ENCODE measurements at regions not wholly inside any gene's neighbourhood (a gene's known extent, or its start where the extent isn't known, plus 50 kb on each side); places are given as distances from the start of the nearest gene placed in this dataset.

DNA sequence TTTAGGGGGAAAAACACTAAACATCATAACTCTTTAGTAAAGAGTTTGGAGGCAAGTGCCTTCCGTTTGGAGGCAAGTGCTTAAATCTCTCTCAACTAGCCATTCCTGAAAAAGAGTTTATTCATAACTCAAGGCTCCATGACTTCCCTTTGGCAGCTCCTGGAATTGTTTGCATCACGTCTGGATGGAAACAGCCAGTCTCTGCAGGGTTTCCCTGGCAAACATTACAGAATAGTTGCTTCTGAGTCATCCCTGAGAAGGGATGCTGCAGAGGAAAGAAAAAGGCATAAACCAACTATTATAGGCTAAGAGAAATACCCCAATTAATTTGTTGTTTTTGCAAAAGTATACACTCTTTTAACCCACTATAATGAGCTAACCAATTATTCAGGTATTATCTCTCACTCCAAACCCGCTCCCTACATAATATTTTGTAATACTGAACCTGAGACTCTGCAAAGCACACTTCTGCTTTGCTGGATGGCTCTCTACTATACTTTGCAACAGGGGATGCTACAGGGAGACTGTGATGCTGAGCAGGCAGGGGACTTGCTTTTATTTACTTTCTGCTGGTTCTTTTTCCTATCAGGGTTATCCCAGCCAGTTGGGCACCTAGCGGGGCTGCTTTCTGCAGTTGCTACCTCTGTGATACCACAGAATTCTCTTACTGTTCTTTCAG lies 497.7 kb downstream of the FUT8 start:
- WGBS, 2 experiments (ENCODE audit: extremely low coverage in 2 of 2, insufficient read length in 1 of 2), result no CpG with 5 or more reads among the region's 4 CpGs
- no peak overlapping the region for H4K8ac ChIP-seq (ENCODE audit: low read depth in 2 of 2, low read length in 2 of 2)
- H2BK20ac ChIP-seq (ENCODE audit: low read depth, low read length), result no peak overlapping the region
- H3K4me3 ChIP-seq (ENCODE audit: insufficient read depth, low read depth, low read length), result no peak overlapping the region
- no peak overlapping the region for H2BK5ac ChIP-seq (ENCODE audit: low read depth, low read length, poor library complexity, severe bottlenecking)
- no peak overlapping the region for H3K4ac ChIP-seq (ENCODE audit: low read depth, low read length)
- H3K4me2 ChIP-seq (ENCODE audit: low read depth, low read length), result no peak overlapping the region
- H3K23ac ChIP-seq (ENCODE audit: low read depth, low read length), result no peak overlapping the region
- ChIA-PET POLR2A (ENCODE audit: unreplicated experiment) (no interaction called here), CTCF (no interaction called here)
- no peak overlapping the region for H2BK120ac ChIP-seq (ENCODE audit: low read depth, low read length)
- ATAC-seq (ENCODE audit: low read depth) (no peak), DNase-seq (peak; percentile 28)
- no peak overlapping the region for H4K91ac ChIP-seq (ENCODE audit: insufficient read depth, low read depth, low read length)
- H3K79me1 ChIP-seq (ENCODE audit: low read depth in 1 of 2, low read length in 2 of 2), result no peaks in the 10 kb centered on the region
- intact Hi-C loops (cut with micrococcal nuclease) (no loop called here), dilution Hi-C loops (cut with HindIII; ENCODE audit: low sequenced_read_pairs, unreplicated experiment) (no loop called here), in situ Hi-C loops (cut with MboI; ENCODE audit: low sequenced_read_pairs) (no loop called here)
- no peak overlapping the region for H4K5ac ChIP-seq (ENCODE audit: low read depth, low read length)
- no TSS peak for BruUV-seq (replicated peaks)
- H4K20me1 ChIP-seq (ENCODE audit: insufficient read depth, low read length), result no peaks in the 10 kb centered on the region
- H3K27me3 ChIP-seq (ENCODE audit: control insufficient read depth, insufficient read depth, low read length), result no peaks in the 10 kb centered on the region
- no peak overlapping the region for H2AK5ac ChIP-seq (ENCODE audit: low read depth, low read length)
- no peak overlapping the region for H2AK9ac ChIP-seq (replicated peaks; ENCODE audit: low read depth, low read length, poor library complexity)
- TF ChIP-seq CHD1 (IDR thresholded peaks at IDR 0.05; ENCODE audit: low read depth, low read length), result no peak
- TF ChIP-seq CEBPB (IDR thresholded peaks at IDR 0.05; ENCODE audit: low read depth, low read length), result no peak
- TF ChIP-seq FOS (IDR thresholded peaks at IDR 0.05; ENCODE audit: low read depth, low read length), result no peak
- TF ChIP-seq MAZ (IDR thresholded peaks at IDR 0.05; ENCODE audit: borderline replicate concordance, low read depth, low read length), result no peak
- TF ChIP-seq SMC3 (IDR thresholded peaks at IDR 0.05; ENCODE audit: low read depth, low read length), result no peak
- 0 out of 2 replicates have a peak, but pooled peaks cover 2% of the 10 kb centered on the region for H3K9me3 ChIP-seq (ENCODE audit: control insufficient read depth, insufficient read depth, low read length)
- no peak overlapping the region for H3K56ac ChIP-seq (ENCODE audit: extremely low read depth, insufficient read depth, low read length)
- no peaks in the 10 kb centered on the region for H3K4me1 ChIP-seq (ENCODE audit: control insufficient read depth, insufficient read depth, low read length)
- H3K18ac ChIP-seq (ENCODE audit: low read depth, low read length), result no peak overlapping the region
- no peak overlapping the region for H2BK15ac ChIP-seq (ENCODE audit: low read depth, low read length)
- H2AFZ ChIP-seq (replicated peaks; ENCODE audit: low read length, poor library complexity), result no peak overlapping the region
- no peaks in the 10 kb centered on the region for H3K9me1 ChIP-seq (ENCODE audit: insufficient read depth, low read length)
- H3K27ac ChIP-seq (ENCODE audit: insufficient read depth, low read length), result no peak overlapping the region
- H3K14ac ChIP-seq (replicated peaks; ENCODE audit: low read depth, low read length), result no peak overlapping the region
- H3K36me3 ChIP-seq (ENCODE audit: control insufficient read depth, insufficient read depth, low read length), result no peaks in the 10 kb centered on the region
- no peak overlapping the region for H3K9ac ChIP-seq (ENCODE audit: low read depth, low read length)
